GM12864 (cell line): ENCODE measurements at regions not wholly inside any gene's neighbourhood (a gene's known extent, or its start where the extent isn't known, plus 50 kb on each side); places are given as distances from the start of the nearest gene placed in this dataset.

Experiments used
- DNase-seq: peaks from one replicate; pipeline ENCODE4 v3.0.0-alpha.2; 2011; ENCODE audit warnings: low read depth
- H3K4me3 ChIP-seq: 2 replicates; pipeline ENCODE4 v1.5.1; 2011; ENCODE audit warnings: mild to moderate bottlenecking, low read depth, low read length, control low read depth
- CTCF ChIP-seq: IDR thresholded peaks from 2 replicates; pipeline ENCODE4 v1.5.1; 2011; ENCODE audit warnings: low read depth, mild to moderate bottlenecking, moderate library complexity, low read length, control low read depth, inconsistent platforms; ENCODE audit errors: missing control alignments

GRCh38 chr13:65154661-65155447, 2075.3 kb downstream of the PCDH9 start:
- TF ChIP-seq CTCF: no peak
- DNase-seq: no peak
- no peak overlapping the region for H3K4me3 ChIP-seq

- no peak overlapping the region for H3K4me3 ChIP-seq
- TF ChIP-seq CTCF: no peak
- no peak for DNase-seq
Observed at GRCh38 chr13:65149687-65150086, 2080.4 kb downstream of the PCDH9 start.

- no peak for TF ChIP-seq CTCF
- no peak overlapping the region for H3K4me3 ChIP-seq
- DNase-seq: no peak
Observed at GRCh38 chr13:65143920-65144319, 2086.2 kb downstream of the PCDH9 start.

GRCh38 chr13:65133094-65133493, 2097.0 kb downstream of the PCDH9 start:
- no peak for TF ChIP-seq CTCF
- no peak for DNase-seq
- no peak overlapping the region for H3K4me3 ChIP-seq

- TF ChIP-seq CTCF: no peak
- no peak for DNase-seq
- H3K4me3 ChIP-seq: no peak overlapping the region
Observed at GRCh38 chr13:65125236-65125635, 2104.9 kb downstream of the PCDH9 start.

GRCh38 chr13:65112531-65112941, 2117.6 kb downstream of the PCDH9 start:
- no peak for DNase-seq
- no peak for TF ChIP-seq CTCF
- no peak overlapping the region for H3K4me3 ChIP-seq

GRCh38 chr13:65112123-65112522, 2118.0 kb downstream of the PCDH9 start:
- no peak for TF ChIP-seq CTCF
- H3K4me3 ChIP-seq: no peak overlapping the region
- DNase-seq: no peak
